Endothelial cell (in vitro differentiated cells): ENCODE measurements at regions not wholly inside any gene's neighbourhood (a gene's known extent, or its start where the extent isn't known, plus 50 kb on each side); places are given as distances from the start of the nearest gene placed in this dataset.

Experiments used
- DNase-seq: peaks from one replicate; pipeline ENCODE4 v3.0.0; 2021; ENCODE audit warnings: low spot score
- H3K27ac Mint-ChIP-seq: one replicate; pipeline ENCODE4 v1.8.0; 2021; ENCODE audit warnings: mixed read lengths, inconsistent platforms; ENCODE audit not compliant: unreplicated experiment
- H3K27me3 Mint-ChIP-seq: one replicate; pipeline ENCODE4 v1.8.0; 2021; ENCODE audit warnings: mild to moderate bottlenecking, moderate library complexity, mixed read lengths, inconsistent platforms; ENCODE audit not compliant: unreplicated experiment
- H3K36me3 Mint-ChIP-seq: one replicate; pipeline ENCODE4 v1.8.0; 2021; ENCODE audit warnings: mild to moderate bottlenecking, low read depth, mixed read lengths, inconsistent platforms; ENCODE audit not compliant: unreplicated experiment
- H3K4me1 Mint-ChIP-seq: one replicate; pipeline ENCODE4 v1.8.0; 2021; ENCODE audit warnings: mild to moderate bottlenecking, mixed read lengths, inconsistent platforms; ENCODE audit not compliant: unreplicated experiment
- H3K4me3 Mint-ChIP-seq: one replicate; pipeline ENCODE4 v1.8.0; 2021; ENCODE audit warnings: mild to moderate bottlenecking, mixed read lengths, inconsistent platforms; ENCODE audit not compliant: unreplicated experiment
- H3K9me3 Mint-ChIP-seq: one replicate; pipeline ENCODE4 v1.8.0; 2021; ENCODE audit warnings: mixed read lengths, inconsistent platforms; ENCODE audit not compliant: unreplicated experiment
- TF ChIP-seq, protein P1 (sequence below): fragments of 200-600 bp; sonication (generic); IDR thresholded peaks from one replicate; pipeline ENCODE4 v1.5.0; 2021; ENCODE audit warnings: antibody characterized with exemption; ENCODE audit not compliant: unreplicated experiment

- H3K27me3 Mint-ChIP-seq = no peaks in the 10 kb centered on the region
- no peaks in the 10 kb centered on the region for H3K36me3 Mint-ChIP-seq
- TF ChIP-seq, protein P1, sequence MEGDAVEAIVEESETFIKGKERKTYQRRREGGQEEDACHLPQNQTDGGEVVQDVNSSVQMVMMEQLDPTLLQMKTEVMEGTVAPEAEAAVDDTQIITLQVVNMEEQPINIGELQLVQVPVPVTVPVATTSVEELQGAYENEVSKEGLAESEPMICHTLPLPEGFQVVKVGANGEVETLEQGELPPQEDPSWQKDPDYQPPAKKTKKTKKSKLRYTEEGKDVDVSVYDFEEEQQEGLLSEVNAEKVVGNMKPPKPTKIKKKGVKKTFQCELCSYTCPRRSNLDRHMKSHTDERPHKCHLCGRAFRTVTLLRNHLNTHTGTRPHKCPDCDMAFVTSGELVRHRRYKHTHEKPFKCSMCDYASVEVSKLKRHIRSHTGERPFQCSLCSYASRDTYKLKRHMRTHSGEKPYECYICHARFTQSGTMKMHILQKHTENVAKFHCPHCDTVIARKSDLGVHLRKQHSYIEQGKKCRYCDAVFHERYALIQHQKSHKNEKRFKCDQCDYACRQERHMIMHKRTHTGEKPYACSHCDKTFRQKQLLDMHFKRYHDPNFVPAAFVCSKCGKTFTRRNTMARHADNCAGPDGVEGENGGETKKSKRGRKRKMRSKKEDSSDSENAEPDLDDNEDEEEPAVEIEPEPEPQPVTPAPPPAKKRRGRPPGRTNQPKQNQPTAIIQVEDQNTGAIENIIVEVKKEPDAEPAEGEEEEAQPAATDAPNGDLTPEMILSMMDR = no peak
- H3K27ac Mint-ChIP-seq = no peak overlapping the region
- DNase-seq = no peak
- no peaks in the 10 kb centered on the region for H3K9me3 Mint-ChIP-seq
- H3K4me3 Mint-ChIP-seq = no peak overlapping the region
- no peaks in the 10 kb centered on the region for H3K4me1 Mint-ChIP-seq
Observed at GRCh38 chr9:29802454-29802853, 2229.2 kb upstream of the C9orf72 start.

DNA sequence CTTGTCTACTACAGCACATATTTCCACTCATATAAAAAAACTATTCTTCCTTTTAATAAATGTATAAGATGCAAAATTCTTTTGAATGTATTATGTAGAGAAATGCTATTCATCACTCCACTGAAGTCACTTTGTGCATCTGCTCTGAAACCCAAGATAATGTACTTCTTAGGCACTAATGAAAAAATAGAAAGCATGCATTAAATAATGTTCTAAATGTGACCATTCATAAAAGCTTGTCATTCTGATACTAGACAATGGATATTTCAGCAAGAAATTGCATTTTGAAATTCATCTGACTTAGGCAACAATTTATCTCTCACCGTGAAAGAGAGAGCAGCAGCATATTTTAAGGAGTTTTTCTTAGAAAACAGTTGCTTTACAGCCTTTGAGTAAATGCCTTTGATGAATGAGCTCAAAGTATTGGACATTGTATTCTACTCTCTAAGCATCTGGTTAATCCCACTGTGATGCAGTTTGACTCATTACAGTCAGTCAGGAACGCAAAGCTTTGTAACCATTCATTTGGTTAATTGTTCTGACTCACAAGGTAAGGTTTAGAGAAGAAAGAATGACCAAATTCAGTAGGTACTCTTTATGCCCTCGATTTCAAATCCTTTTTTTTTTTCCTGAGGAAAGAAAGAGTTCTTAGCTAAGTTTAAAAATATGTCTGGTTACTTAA is 2233.8 kb upstream of the C9orf72 start:
- no peaks in the 10 kb centered on the region for H3K9me3 Mint-ChIP-seq
- H3K27ac Mint-ChIP-seq = no peak overlapping the region
- no peaks in the 10 kb centered on the region for H3K4me1 Mint-ChIP-seq
- H3K4me3 Mint-ChIP-seq = no peak overlapping the region
- DNase-seq = no peak
- H3K36me3 Mint-ChIP-seq = peaks cover 4% of the 10 kb centered on the region
- TF ChIP-seq, protein P1 = no peak
- no peaks in the 10 kb centered on the region for H3K27me3 Mint-ChIP-seq

DNA sequence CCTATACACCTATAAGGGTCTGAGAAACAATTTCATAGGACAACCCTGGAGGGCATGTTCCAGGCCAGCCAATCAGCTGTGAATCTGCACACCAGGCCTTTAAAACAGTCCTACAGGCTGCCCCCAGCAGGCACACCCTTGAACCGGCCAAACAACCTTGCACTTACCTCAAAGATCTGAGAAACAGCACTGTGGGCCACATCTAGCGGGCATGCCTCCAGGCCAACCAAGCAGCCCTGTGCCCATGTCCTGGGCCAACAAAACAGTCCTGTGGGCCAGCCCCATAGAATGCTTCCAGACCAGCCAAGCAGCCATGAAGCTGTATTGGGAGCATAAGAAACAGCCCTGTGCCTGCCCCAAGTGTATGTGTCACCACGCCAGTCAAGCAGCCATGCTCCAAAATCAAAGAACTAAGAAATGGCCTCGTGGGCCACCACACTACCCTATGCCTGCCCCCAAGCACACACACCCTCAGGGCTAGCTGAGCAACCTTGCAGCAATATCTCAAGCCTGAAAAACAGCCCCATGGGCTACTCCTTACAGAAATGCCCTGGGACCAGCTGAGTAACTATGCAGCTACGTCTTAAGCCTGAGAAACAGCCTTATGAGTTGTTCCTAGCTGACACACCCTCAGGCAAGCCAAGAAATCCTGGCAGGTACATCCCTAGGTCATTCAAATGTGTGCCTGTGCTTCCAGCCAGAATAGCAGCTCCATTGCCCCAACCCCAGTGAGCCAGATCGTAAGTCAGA is 2243.8 kb upstream of the C9orf72 start:
- Mint-ChIP-seq H3K9me3 (no peaks in the 10 kb centered on the region), H3K27ac (no peak overlapping the region), H3K4me3 (no peak overlapping the region), H3K27me3 (no peaks in the 10 kb centered on the region), H3K4me1 (no peaks in the 10 kb centered on the region), H3K36me3 (no peaks in the 10 kb centered on the region)
- no peak for DNase-seq
- TF ChIP-seq, protein P1 = no peak

GRCh38 chr9:29822458-29822857 is 2249.2 kb upstream of the C9orf72 start:
- Mint-ChIP-seq H3K27me3 (peaks cover 1% of the 10 kb centered on the region), H3K4me3 (no peak overlapping the region), H3K36me3 (no peaks in the 10 kb centered on the region), H3K9me3 (peaks cover 6% of the 10 kb centered on the region), H3K4me1 (no peaks in the 10 kb centered on the region), H3K27ac (no peak overlapping the region)
- TF ChIP-seq, protein P1 = no peak
- DNase-seq = no peak

DNA sequence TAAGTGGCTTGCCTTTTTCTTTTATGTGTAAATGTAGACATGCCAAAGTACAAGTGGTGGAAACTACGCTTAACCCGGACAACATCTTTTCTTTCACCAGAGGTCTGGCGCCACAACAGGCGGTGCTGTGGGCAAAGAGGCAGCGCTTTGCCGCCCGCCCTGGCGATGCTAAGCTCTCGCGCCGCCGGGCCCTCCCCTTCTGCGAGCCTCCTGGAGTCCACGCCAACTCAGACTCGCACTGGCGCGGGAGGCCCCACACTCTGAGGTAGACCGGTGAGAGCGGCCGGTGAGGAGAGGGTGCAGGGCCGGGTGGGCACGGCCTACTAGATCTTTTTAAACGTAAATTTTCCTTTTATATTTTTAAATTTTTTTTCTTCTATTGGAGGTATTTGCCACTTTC is 2253.1 kb upstream of the C9orf72 start:
- TF ChIP-seq, protein P1 = no peak
- H3K4me1 Mint-ChIP-seq = peaks cover 2% of the 10 kb centered on the region
- peaks cover 6% of the 10 kb centered on the region for H3K9me3 Mint-ChIP-seq
- no peak overlapping the region for H3K27ac Mint-ChIP-seq
- peaks cover 1% of the 10 kb centered on the region for H3K27me3 Mint-ChIP-seq
- H3K4me3 Mint-ChIP-seq = no peak overlapping the region
- H3K36me3 Mint-ChIP-seq = no peaks in the 10 kb centered on the region
- no peak for DNase-seq
